ENCODE measurements at regions not wholly inside any gene's neighbourhood (a gene's known extent, or its start where the extent isn't known, plus 50 kb on each side); places are given as distances from the start of the nearest gene placed in this dataset.

- no peak for DNase-seq
- no peaks in the 10 kb centered on the region for H3K4me1 ChIP-seq (ENCODE audit: control insufficient read depth, insufficient read depth, low read length, poor library complexity, severe bottlenecking)
- Mint-ChIP-seq H3K4me1 (no peaks in the 10 kb centered on the region), H3K27me3 (peaks cover 6% of the 10 kb centered on the region), H3K9me3 (peaks cover 0 to 6% (median 3%) of the 10 kb centered on the region in 7 donors), H3K4me3 (no peak overlapping the region), H3K36me3 (no peaks in the 10 kb centered on the region), H3K27ac (no peak overlapping the region)
- H3K4me3 ChIP-seq (ENCODE audit: low read depth, low read length): no peak overlapping the region
- H3K36me3 ChIP-seq (ENCODE audit: control insufficient read depth, insufficient read depth, low read length): no peaks in the 10 kb centered on the region
- no peaks in the 10 kb centered on the region for H3K9me3 ChIP-seq (ENCODE audit: control insufficient read depth in 2 of 2, low read length in 2 of 2)
- no peak for ATAC-seq (ENCODE audit: low read depth in 2 of 2)
- H3K27me3 ChIP-seq (ENCODE audit: control insufficient read depth, insufficient read depth, low read length): no peaks in the 10 kb centered on the region
- no peak overlapping the region for H3K27ac ChIP-seq (ENCODE audit: insufficient read depth, low read length, poor library complexity, severe bottlenecking)
Measured at GRCh38 chr9:86829496-86830046, 117.7 kb downstream of the GAS1 start.

GRCh38 chr9:86828631-86829030, 118.7 kb downstream of the GAS1 start:
- no peak overlapping the region for H3K4me3 ChIP-seq (ENCODE audit: low read depth, low read length)
- Mint-ChIP-seq H3K27me3 (peaks cover 6% of the 10 kb centered on the region), H3K27ac (no peak overlapping the region), H3K4me1 (no peaks in the 10 kb centered on the region), H3K4me3 (no peak overlapping the region), H3K9me3 (peaks cover 0 to 5% (median 3%) of the 10 kb centered on the region in 7 donors), H3K36me3 (no peaks in the 10 kb centered on the region)
- no peaks in the 10 kb centered on the region for H3K9me3 ChIP-seq (ENCODE audit: control insufficient read depth in 2 of 2, low read length in 2 of 2)
- ATAC-seq (ENCODE audit: low read depth in 2 of 2) (no peak), DNase-seq (no peak)
- no peak overlapping the region for H3K27ac ChIP-seq (ENCODE audit: insufficient read depth, low read length, poor library complexity, severe bottlenecking)
- H3K36me3 ChIP-seq (ENCODE audit: control insufficient read depth, insufficient read depth, low read length): no peaks in the 10 kb centered on the region
- H3K4me1 ChIP-seq (ENCODE audit: control insufficient read depth, insufficient read depth, low read length, poor library complexity, severe bottlenecking): no peaks in the 10 kb centered on the region
- H3K27me3 ChIP-seq (ENCODE audit: control insufficient read depth, insufficient read depth, low read length): no peaks in the 10 kb centered on the region

GRCh38 chr9:86827893-86828292, 119.4 kb downstream of the GAS1 start:
- no peak for ATAC-seq (ENCODE audit: low read depth in 2 of 2)
- H3K4me3 ChIP-seq (ENCODE audit: low read depth, low read length): no peak overlapping the region
- H3K9me3 ChIP-seq (ENCODE audit: control insufficient read depth in 2 of 2, low read length in 2 of 2): no peaks in the 10 kb centered on the region
- H3K27me3 ChIP-seq (ENCODE audit: control insufficient read depth, insufficient read depth, low read length): no peaks in the 10 kb centered on the region
- Mint-ChIP-seq H3K27ac (no peak overlapping the region), H3K36me3 (no peaks in the 10 kb centered on the region), H3K4me3 (no peak overlapping the region), H3K9me3 (peaks cover 0 to 7% (median 3%) of the 10 kb centered on the region in 7 donors), H3K27me3 (peaks cover 3% of the 10 kb centered on the region), H3K4me1 (no peaks in the 10 kb centered on the region)
- H3K4me1 ChIP-seq (ENCODE audit: control insufficient read depth, insufficient read depth, low read length, poor library complexity, severe bottlenecking): no peaks in the 10 kb centered on the region
- no peak overlapping the region for H3K27ac ChIP-seq (ENCODE audit: insufficient read depth, low read length, poor library complexity, severe bottlenecking)
- no peaks in the 10 kb centered on the region for H3K36me3 ChIP-seq (ENCODE audit: control insufficient read depth, insufficient read depth, low read length)
- DNase-seq: no peak

- Mint-ChIP-seq H3K36me3 (no peaks in the 10 kb centered on the region), H3K4me1 (no peaks in the 10 kb centered on the region), H3K27ac (no peak overlapping the region)
Measured at GRCh38 chr9:86825299-86825698, 122.0 kb downstream of the GAS1 start.

GRCh38 chr9:86822006-86822801, 125.1 kb downstream of the GAS1 start:
- no peak for ATAC-seq (ENCODE audit: low read depth in 2 of 2)
- no peak for DNase-seq

More at GRCh38 chr9:86825299-86825698, 122.0 kb downstream of the GAS1 start:
- no peak overlapping the region for H3K4me3 Mint-ChIP-seq
- no peaks in the 10 kb centered on the region for H3K4me1 ChIP-seq (ENCODE audit: control insufficient read depth, insufficient read depth, low read length, poor library complexity, severe bottlenecking)
- no peaks in the 10 kb centered on the region for H3K27me3 ChIP-seq (ENCODE audit: control insufficient read depth, insufficient read depth, low read length)
- no peak overlapping the region for H3K27ac ChIP-seq (ENCODE audit: insufficient read depth, low read length, poor library complexity, severe bottlenecking)
- H3K27me3 Mint-ChIP-seq: peaks cover 6% of the 10 kb centered on the region
- H3K9me3 Mint-ChIP-seq: peaks cover 1 to 7% (median 3%) of the 10 kb centered on the region in 7 donors
- no peak overlapping the region for H3K4me3 ChIP-seq (ENCODE audit: low read depth, low read length)
- no peak for DNase-seq
- ATAC-seq (ENCODE audit: low read depth in 2 of 2): no peak
- H3K36me3 ChIP-seq (ENCODE audit: control insufficient read depth, insufficient read depth, low read length): no peaks in the 10 kb centered on the region
- H3K9me3 ChIP-seq (ENCODE audit: control insufficient read depth in 2 of 2, low read length in 2 of 2): no peaks in the 10 kb centered on the region

GRCh38 chr9:86821006-86821845, 126.1 kb downstream of the GAS1 start:
- Mint-ChIP-seq H3K27me3 (peaks cover 6% of the 10 kb centered on the region), H3K4me1 (no peaks in the 10 kb centered on the region), H3K9me3 (peaks cover 0 to 7% (median 3%) of the 10 kb centered on the region in 7 donors), H3K4me3 (no peak overlapping the region), H3K36me3 (no peaks in the 10 kb centered on the region), H3K27ac (no peak overlapping the region)
- no peak for ATAC-seq (ENCODE audit: low read depth in 2 of 2)
- Histone ChIP-seq H3K4me1 (ENCODE audit: control insufficient read depth, insufficient read depth, low read length, poor library complexity, severe bottlenecking) (no peaks in the 10 kb centered on the region), H3K9me3 (ENCODE audit: control insufficient read depth in 2 of 2, low read length in 2 of 2) (no peaks in the 10 kb centered on the region), H3K36me3 (ENCODE audit: control insufficient read depth, insufficient read depth, low read length) (no peaks in the 10 kb centered on the region), H3K27me3 (ENCODE audit: control insufficient read depth, insufficient read depth, low read length) (no peaks in the 10 kb centered on the region), H3K27ac (ENCODE audit: insufficient read depth, low read length, poor library complexity, severe bottlenecking) (no peak overlapping the region), H3K4me3 (ENCODE audit: low read depth, low read length) (no peak overlapping the region)
- DNase-seq: no peak

More at GRCh38 chr9:86822006-86822801, 125.1 kb downstream of the GAS1 start:
- no peaks in the 10 kb centered on the region for H3K36me3 ChIP-seq (ENCODE audit: control insufficient read depth, insufficient read depth, low read length)
- Mint-ChIP-seq H3K4me1 (no peaks in the 10 kb centered on the region), H3K27me3 (peaks cover 6% of the 10 kb centered on the region), H3K4me3 (peak overlapping the region in 1 of 4 donors; percentile 51), H3K36me3 (no peaks in the 10 kb centered on the region), H3K9me3 (peaks cover 0 to 7% (median 3%) of the 10 kb centered on the region in 7 donors), H3K27ac (no peak overlapping the region)
- H3K4me3 ChIP-seq (ENCODE audit: low read depth, low read length): no peak overlapping the region
- H3K9me3 ChIP-seq (ENCODE audit: control insufficient read depth in 2 of 2, low read length in 2 of 2): no peaks in the 10 kb centered on the region
- H3K27me3 ChIP-seq (ENCODE audit: control insufficient read depth, insufficient read depth, low read length): no peaks in the 10 kb centered on the region
- H3K27ac ChIP-seq (ENCODE audit: insufficient read depth, low read length, poor library complexity, severe bottlenecking): no peak overlapping the region
- no peaks in the 10 kb centered on the region for H3K4me1 ChIP-seq (ENCODE audit: control insufficient read depth, insufficient read depth, low read length, poor library complexity, severe bottlenecking)

GRCh38 chr9:86819552-86819951, 127.8 kb downstream of the GAS1 start:
- H3K4me1 Mint-ChIP-seq: no peaks in the 10 kb centered on the region
- no peak overlapping the region for H3K27ac ChIP-seq (ENCODE audit: insufficient read depth, low read length, poor library complexity, severe bottlenecking)
- peaks cover 6% of the 10 kb centered on the region for H3K27me3 Mint-ChIP-seq
- no peak overlapping the region for H3K4me3 ChIP-seq (ENCODE audit: low read depth, low read length)
- ATAC-seq (ENCODE audit: low read depth in 2 of 2) (no peak), DNase-seq (no peak)
- H3K36me3 ChIP-seq (ENCODE audit: control insufficient read depth, insufficient read depth, low read length): no peaks in the 10 kb centered on the region
- no peaks in the 10 kb centered on the region for H3K36me3 Mint-ChIP-seq
- no peaks in the 10 kb centered on the region for H3K4me1 ChIP-seq (ENCODE audit: control insufficient read depth, insufficient read depth, low read length, poor library complexity, severe bottlenecking)
- no peak overlapping the region for H3K4me3 Mint-ChIP-seq
- H3K9me3 ChIP-seq (ENCODE audit: control insufficient read depth in 2 of 2, low read length in 2 of 2): no peaks in the 10 kb centered on the region
- no peak overlapping the region for H3K27ac Mint-ChIP-seq
- no peaks in the 10 kb centered on the region for H3K27me3 ChIP-seq (ENCODE audit: control insufficient read depth, insufficient read depth, low read length)
- H3K9me3 Mint-ChIP-seq: peaks cover 0 to 6% (median 0%) of the 10 kb centered on the region in 7 donors

All from CD4-positive, CD25-positive, alpha-beta regulatory T cell (primary cell).